ENCODE measurements at regions not wholly inside any gene's neighbourhood (a gene's known extent, or its start where the extent isn't known, plus 50 kb on each side); places are given as distances from the start of the nearest gene placed in this dataset.

DNA sequence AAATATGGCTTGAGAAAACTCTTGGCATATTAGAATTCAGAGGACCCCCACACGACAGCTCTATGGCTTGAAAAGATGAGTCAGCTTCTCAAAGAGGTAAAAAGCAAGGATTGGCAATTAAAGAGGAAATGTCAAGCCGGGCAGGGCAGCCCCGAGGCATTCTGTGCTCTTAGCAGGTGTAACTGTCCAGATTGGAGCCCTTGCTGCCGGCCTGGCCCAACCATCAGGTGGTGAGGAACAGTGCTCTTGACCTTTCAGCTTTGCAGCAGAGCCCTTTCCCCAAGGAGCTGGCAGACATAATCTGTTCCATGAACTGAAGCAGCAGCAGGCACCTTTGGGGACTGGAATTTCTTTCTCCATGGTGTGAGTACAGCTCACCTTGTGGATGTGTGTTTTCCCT, 287.8 kb downstream of the UTP18 start:
- no peak for DNase-seq
- CTCF ChIA-PET = no interaction called here

DNA sequence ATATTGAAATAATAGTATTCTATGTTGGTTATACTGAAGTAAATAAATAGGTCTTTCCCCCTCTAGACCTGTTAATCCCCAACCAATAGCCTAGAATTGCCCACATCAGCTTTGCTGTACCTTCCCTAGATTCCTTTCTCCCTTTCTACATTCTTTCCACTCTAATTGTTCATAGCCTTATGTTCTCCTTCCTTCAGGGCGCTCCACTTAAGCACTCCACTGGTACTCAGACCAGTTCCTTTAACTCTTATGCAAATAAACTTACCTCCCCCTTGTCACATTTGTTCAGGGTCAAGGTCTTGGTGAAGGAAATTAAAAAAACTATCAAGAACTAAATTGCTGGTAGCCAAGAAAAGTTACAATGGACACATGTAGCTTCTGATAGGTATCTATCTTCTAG, 294.8 kb downstream of the UTP18 start:
- H3K4me3 ChIP-seq = no peak overlapping the region
- H3K9me2 ChIP-seq (ENCODE audit: insufficient read depth) = no peaks in the 10 kb centered on the region; the same call in 1 of the 2 replicates
- no peak overlapping the region for H3K27ac ChIP-seq
- ChIA-PET POLR2A (ENCODE audit: unreplicated experiment) (interaction anchor here (0.6 kb wide), 1 partner anchor 250 kb away, joined by 4 read pairs; no protein-coding TSS in a partner anchor), CTCF (interaction anchor here (0.9 kb wide), 1 partner anchor 31 kb away, joined by 3 read pairs; no protein-coding TSS in a partner anchor)
- BruUV-seq (replicated peaks) = no TSS peak
- peaks cover 7% of the 10 kb centered on the region; the same call in 1 of the 2 replicates for H3K27me3 ChIP-seq (ENCODE audit: insufficient read depth, low read depth)
- H3K9me3 ChIP-seq (ENCODE audit: insufficient read depth, low read depth) = no peaks in the 10 kb centered on the region
- H3F3A ChIP-seq (ENCODE audit: insufficient read depth, low read depth) = no peaks in the 10 kb centered on the region
- H2AFZ ChIP-seq = no peak overlapping the region
- no peak for TF ChIP-seq EZH2 (IDR thresholded peaks at IDR 0.05; ENCODE audit: low read depth)
- TF ChIP-seq, protein P1, sequence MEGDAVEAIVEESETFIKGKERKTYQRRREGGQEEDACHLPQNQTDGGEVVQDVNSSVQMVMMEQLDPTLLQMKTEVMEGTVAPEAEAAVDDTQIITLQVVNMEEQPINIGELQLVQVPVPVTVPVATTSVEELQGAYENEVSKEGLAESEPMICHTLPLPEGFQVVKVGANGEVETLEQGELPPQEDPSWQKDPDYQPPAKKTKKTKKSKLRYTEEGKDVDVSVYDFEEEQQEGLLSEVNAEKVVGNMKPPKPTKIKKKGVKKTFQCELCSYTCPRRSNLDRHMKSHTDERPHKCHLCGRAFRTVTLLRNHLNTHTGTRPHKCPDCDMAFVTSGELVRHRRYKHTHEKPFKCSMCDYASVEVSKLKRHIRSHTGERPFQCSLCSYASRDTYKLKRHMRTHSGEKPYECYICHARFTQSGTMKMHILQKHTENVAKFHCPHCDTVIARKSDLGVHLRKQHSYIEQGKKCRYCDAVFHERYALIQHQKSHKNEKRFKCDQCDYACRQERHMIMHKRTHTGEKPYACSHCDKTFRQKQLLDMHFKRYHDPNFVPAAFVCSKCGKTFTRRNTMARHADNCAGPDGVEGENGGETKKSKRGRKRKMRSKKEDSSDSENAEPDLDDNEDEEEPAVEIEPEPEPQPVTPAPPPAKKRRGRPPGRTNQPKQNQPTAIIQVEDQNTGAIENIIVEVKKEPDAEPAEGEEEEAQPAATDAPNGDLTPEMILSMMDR (conservative IDR thresholded peaks at IDR 0.05) = no peak
- no peaks in the 10 kb centered on the region for H3K36me3 ChIP-seq (ENCODE audit: low read depth)
- no peaks in the 10 kb centered on the region; the same call in 1 of the 2 replicates for H4K20me1 ChIP-seq (ENCODE audit: insufficient read depth)
- no peak overlapping the region for H3K4me2 ChIP-seq
- H3K4me1 ChIP-seq (replicated peaks; ENCODE audit: insufficient read depth) = no peaks in the 10 kb centered on the region
- intact Hi-C loops (cut with micrococcal nuclease; ENCODE audit: unreplicated experiment) = no loop called here
- no peaks in the 10 kb centered on the region for H3K79me2 ChIP-seq (ENCODE audit: low read depth)
- no peak for DNase-seq

More for the DNA sequence above, 287.8 kb downstream of the UTP18 start:
- POLR2A ChIA-PET (ENCODE audit: unreplicated experiment) = no interaction called here
- H3K9me2 ChIP-seq (ENCODE audit: insufficient read depth) = no peaks in the 10 kb centered on the region
- H3K4me2 ChIP-seq = no peak overlapping the region
- H3K79me2 ChIP-seq (ENCODE audit: low read depth) = no peaks in the 10 kb centered on the region
- no peaks in the 10 kb centered on the region for H3F3A ChIP-seq (ENCODE audit: insufficient read depth, low read depth)
- H2AFZ ChIP-seq = no peak overlapping the region
- H3K36me3 ChIP-seq (ENCODE audit: low read depth) = no peaks in the 10 kb centered on the region
- no peaks in the 10 kb centered on the region for H3K9me3 ChIP-seq (ENCODE audit: insufficient read depth, low read depth)
- H3K4me1 ChIP-seq (replicated peaks; ENCODE audit: insufficient read depth) = no peaks in the 10 kb centered on the region
- intact Hi-C loops (cut with micrococcal nuclease; ENCODE audit: unreplicated experiment) = no loop called here
- H3K27ac ChIP-seq = no peak overlapping the region
- H4K20me1 ChIP-seq (ENCODE audit: insufficient read depth) = no peaks in the 10 kb centered on the region
- no peaks in the 10 kb centered on the region for H3K27me3 ChIP-seq (ENCODE audit: insufficient read depth, low read depth)
- no TSS peak for BruUV-seq (replicated peaks)
- no peak overlapping the region for H3K4me3 ChIP-seq
- no peak for TF ChIP-seq EZH2 (IDR thresholded peaks at IDR 0.05; ENCODE audit: low read depth)
- TF ChIP-seq, protein P1 (conservative IDR thresholded peaks at IDR 0.05) = no peak

DNA sequence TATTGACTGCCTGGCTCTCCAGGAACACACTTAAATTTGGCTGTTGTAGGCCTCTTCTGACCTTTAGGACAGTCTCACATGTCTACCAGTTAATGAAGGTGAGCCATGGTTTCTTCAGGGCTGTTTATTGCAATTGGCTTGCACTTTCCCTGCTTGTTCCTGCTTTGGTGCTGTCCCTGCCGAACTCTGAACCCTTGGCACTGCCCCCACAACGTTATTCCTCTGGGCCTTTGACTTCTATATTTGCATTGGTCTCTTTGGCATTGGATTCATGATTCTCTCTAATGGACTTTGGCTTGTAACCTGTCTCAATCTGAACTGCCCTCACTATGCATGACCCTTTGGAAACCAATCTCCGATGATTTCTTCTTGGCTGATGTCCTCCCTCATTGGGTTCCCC, 299.4 kb downstream of the UTP18 start:
- no peaks in the 10 kb centered on the region for H3K36me3 ChIP-seq (ENCODE audit: low read depth)
- intact Hi-C loops (cut with micrococcal nuclease; ENCODE audit: unreplicated experiment) = no loop called here
- no peak overlapping the region for H3K4me2 ChIP-seq
- no peak overlapping the region for H3K27ac ChIP-seq
- no peak overlapping the region for H3K4me3 ChIP-seq
- BruUV-seq (replicated peaks) = no TSS peak
- H3K9me3 ChIP-seq (ENCODE audit: insufficient read depth, low read depth) = no peaks in the 10 kb centered on the region
- no peak overlapping the region for H2AFZ ChIP-seq
- ChIA-PET POLR2A (ENCODE audit: unreplicated experiment) (no interaction called here), CTCF (no interaction called here)
- H4K20me1 ChIP-seq (ENCODE audit: insufficient read depth) = no peaks in the 10 kb centered on the region; the same call in 1 of the 2 replicates
- no peak for TF ChIP-seq EZH2 (IDR thresholded peaks at IDR 0.05; ENCODE audit: low read depth)
- TF ChIP-seq, protein P1 (conservative IDR thresholded peaks at IDR 0.05) = no peak
- no peaks in the 10 kb centered on the region for H3K4me1 ChIP-seq (replicated peaks; ENCODE audit: insufficient read depth)
- no peak for DNase-seq
- no peaks in the 10 kb centered on the region for H3K79me2 ChIP-seq (ENCODE audit: low read depth)
- no peaks in the 10 kb centered on the region; the same call in 1 of the 2 replicates for H3K9me2 ChIP-seq (ENCODE audit: insufficient read depth)
- H3F3A ChIP-seq (ENCODE audit: insufficient read depth, low read depth) = no peaks in the 10 kb centered on the region
- H3K27me3 ChIP-seq (ENCODE audit: insufficient read depth, low read depth) = peaks cover 6% of the 10 kb centered on the region; the same call in 1 of the 2 replicates
